ENCODE measurements at regions not wholly inside any gene's neighbourhood (a gene's known extent, or its start where the extent isn't known, plus 50 kb on each side); places are given as distances from the start of the nearest gene placed in this dataset.

DNA sequence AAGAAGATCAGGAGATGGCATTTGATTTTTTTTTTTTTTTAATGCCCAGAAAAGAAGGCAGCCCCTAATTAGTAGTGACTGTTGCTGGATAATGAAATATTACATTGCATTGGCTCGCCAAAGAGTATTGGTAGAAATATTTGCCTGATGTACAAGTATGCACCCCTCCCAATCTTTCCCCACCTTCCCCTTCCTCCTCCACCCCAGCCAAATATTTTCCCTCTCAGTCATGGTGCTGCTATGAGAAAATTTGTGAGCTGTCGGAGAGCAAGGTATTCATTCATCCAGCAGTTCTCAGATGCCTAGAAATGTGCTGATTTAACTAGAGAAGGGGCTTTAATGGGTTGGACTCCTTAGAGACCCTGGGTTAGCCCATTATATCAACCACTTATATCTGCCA lies 50.5 kb upstream of the IKBKE start:
- Histone ChIP-seq H3K23ac (ENCODE audit: insufficient read length) (no peak overlapping the region), H3K4ac (replicated peaks; ENCODE audit: insufficient read length, low read depth, low read length) (no peak overlapping the region), H4K91ac (replicated peaks; ENCODE audit: insufficient read length, low read length) (no peak overlapping the region), H2AK5ac (ENCODE audit: low read depth, low read length) (no peak overlapping the region), H4K5ac (ENCODE audit: insufficient read length, low read depth, low read length) (no peak overlapping the region), H3K9me3 (ENCODE audit: insufficient read depth in 2 of 2, low read depth in 1 of 2, low read length in 1 of 2) (no peaks in the 10 kb centered on the region), H3K79me1 (ENCODE audit: low read depth, low read length) (no peaks in the 10 kb centered on the region), H3K27me3 (replicated peaks in 1 of 4; ENCODE audit: control insufficient read depth in 3 of 4, extremely low read depth in 1 of 4, insufficient read depth in 3 of 4, low read length in 3 of 4) (no peaks in the 10 kb centered on the region), H3K56ac (replicated peaks; ENCODE audit: insufficient read length, low read depth, low read length) (no peak overlapping the region), H2AFZ (ENCODE audit: low read length) (no peak overlapping the region), H4K20me1 (replicated peaks in 1 of 2; ENCODE audit: control insufficient read depth in 1 of 2, insufficient read depth in 2 of 2, low read length in 2 of 2) (peaks cover 1 to 2% of the 10 kb centered on the region in 2 experiments), H3K23me2 (ENCODE audit: low read depth, low read length) (peaks cover 2% of the 10 kb centered on the region; the same call in 1 of the 2 replicates), H3K27ac (ENCODE audit: low read depth, low read length) (no peak overlapping the region), H2BK20ac (ENCODE audit: low read length) (no peak overlapping the region), H3K79me2 (ENCODE audit: control insufficient read depth in 1 of 2, insufficient read depth in 2 of 2, low read length in 2 of 2) (no peaks in the 10 kb centered on the region), H2BK12ac (ENCODE audit: low read depth, low read length) (no peak overlapping the region), H3K9ac (replicated peaks in 1 of 4; ENCODE audit: extremely low read depth in 1 of 4, low read depth in 3 of 4, low read length in 3 of 4) (no peak overlapping the region), H3K36me3 (ENCODE audit: control insufficient read depth in 2 of 4, insufficient read depth in 4 of 4, low read length in 3 of 4) (peaks cover 0 to 7% (median 4%) of the 10 kb centered on the region in 4 experiments; a peak in 4 of 8 replicates), H3K4me3 (ENCODE audit: extremely low read depth in 1 of 4, insufficient read depth in 2 of 4, low read depth in 3 of 4, low read length in 4 of 4) (no peak overlapping the region), H3K14ac (ENCODE audit: insufficient read length) (no peak overlapping the region), H3K4me2 (ENCODE audit: insufficient read depth in 1 of 2, low read depth in 2 of 2, low read length in 2 of 2) (no peak overlapping the region), H2BK5ac (ENCODE audit: low read depth, low read length) (no peak overlapping the region), H2BK15ac (ENCODE audit: low read length) (no peak overlapping the region), H4K8ac (ENCODE audit: extremely low read depth, insufficient read depth, low read length) (no peak overlapping the region), H3K4me1 (replicated peaks in 1 of 4; ENCODE audit: control insufficient read depth in 3 of 4, insufficient read depth in 4 of 4, low read length in 3 of 4) (no peaks in the 10 kb centered on the region), H2BK120ac (replicated peaks; ENCODE audit: low read depth, low read length) (no peak overlapping the region), H3K18ac (ENCODE audit: extremely low read depth, low read length) (no peak overlapping the region)
- no peak for DNase-seq (ENCODE audit: low read depth in 1 of 2, low spot score in 2 of 2)
- ChIA-PET POLR2A (ENCODE audit: partially characterized antibody) (no interaction called here), CTCF (ENCODE audit: partially characterized antibody) (interaction anchor here (0.7 to 1.3 kb wide), 4 partner anchors 11 to 188 kb away, joined by 3 to 4 read pairs (median 3); no protein-coding TSS in a partner anchor)
- no peak for TF ChIP-seq POLR2A (IDR thresholded peaks at IDR 0.05; ENCODE audit: control extremely low read depth in 1 of 2, low read depth in 2 of 2, low read length in 2 of 2)
- no peak for TF ChIP-seq SUZ12 (IDR thresholded peaks at IDR 0.05; ENCODE audit: low read length)
- no peak for TF ChIP-seq KDM4A (IDR thresholded peaks at IDR 0.05; ENCODE audit: low read depth, low read length, severe bottlenecking)
- TF ChIP-seq CREB1 (IDR thresholded peaks at IDR 0.05): no peak
- no peak for TF ChIP-seq TAF7 (optimal IDR thresholded peaks at IDR 0.05; ENCODE audit: borderline replicate concordance, low read depth, low read length)
- TF ChIP-seq RFX5 (IDR thresholded peaks at IDR 0.05; ENCODE audit: borderline replicate concordance, low read depth, low read length): no peak
- TF ChIP-seq TEAD4 (IDR thresholded peaks at IDR 0.05; ENCODE audit: low read depth, low read length): no peak
- 90% methylated on average over 2 of the region's 2 CpGs; no CpG with 5 or more reads in 1 of the 2 experiments for WGBS, 2 experiments (ENCODE audit: extremely low coverage in 1 of 2, insufficient coverage in 1 of 2, insufficient read length in 1 of 2, insufficient replicate concordance in 2 of 2, low coverage in 1 of 2, low lambda C conversion rate in 2 of 2, missing lambda C conversion rate in 1 of 2)
- FAIRE-seq: no peak

Data from H1 (cell line).